Heart left ventricle (tissue), 16 donors: ENCODE measurements at regions not wholly inside any gene's neighbourhood (a gene's known extent, or its start where the extent isn't known, plus 50 kb on each side); places are given as distances from the start of the nearest gene placed in this dataset.

ENCODE experiments used
- ATAC-seq, 4 donors: fragments of 200-7000 bp; cut with Tn5 transposase; one replicate each; pipeline ENCODE4 v1.9.1; 2020 to 2022; ENCODE audit warnings: moderate library complexity in 4 of 4, mild to moderate bottlenecking in 3 of 4, moderate number of reproducible peaks in 1 of 4
- DNase-seq, 5 donors: peaks; one replicate each; pipeline ENCODE4 v3.0.0-alpha.2; 2020
- H3K27ac ChIP-seq, 12 donors: fragments of 200-600 bp; sonication (generic) in 4 of 12; one replicate each; pipeline versions ENCODE4 v1.5.0 to v1.8.0; 2016 to 2022; ENCODE audit warnings: mild to moderate bottlenecking in 2 of 12
- H3K27me3 ChIP-seq, 9 donors: fragments of 200-600 bp; sonication (generic) in 2 of 9; one replicate each; pipeline versions ENCODE4 v1.5.1 to v1.8.0; 2016 to 2022; ENCODE audit warnings: mild to moderate bottlenecking in 3 of 9
- H3K36me3 ChIP-seq, 9 donors: fragments of 200-600 bp; sonication (generic) in 2 of 9; one replicate each; pipeline versions ENCODE4 v1.5.0 to v1.8.0; 2018 to 2022; ENCODE audit warnings: mild to moderate bottlenecking in 2 of 9
- H3K4me1 ChIP-seq, 12 donors: fragments of 200-600 bp; sonication (generic) in 4 of 12; one replicate each; pipeline versions ENCODE4 v1.5.0 to v1.8.0; 2016 to 2022; ENCODE audit warnings: mild to moderate bottlenecking in 3 of 12
- H3K4me3 ChIP-seq, 12 donors: fragments of 200-600 bp; sonication (generic) in 4 of 12; one replicate each; pipeline versions ENCODE4 v1.5.0 to v1.8.0; 2017 to 2022; ENCODE audit warnings: mild to moderate bottlenecking in 9 of 12, moderate library complexity in 4 of 12
- H3K9me3 ChIP-seq, 12 donors: fragments of 200-600 bp; sonication (generic) in 4 of 12; one replicate each; pipeline versions ENCODE4 v1.5.0 to v1.8.0; 2016 to 2022; ENCODE audit warnings: mild to moderate bottlenecking in 1 of 12
- CTCF ChIP-seq, 12 donors: fragments of 200-600 bp; sonication (generic) in 4 of 12; IDR thresholded peaks; one replicate each; pipeline versions ENCODE4 v1.5.0 to v1.8.0; 2018 to 2022; ENCODE audit warnings: antibody characterized with exemption in 12 of 12, mild to moderate bottlenecking in 5 of 12
- POLR2A ChIP-seq, 2 donors: fragments of 450-650 bp; IDR thresholded peaks; one replicate each; pipeline ENCODE4 v1.6.1; 2017; ENCODE audit warnings: antibody characterized with exemption in 2 of 2, mild to moderate bottlenecking in 2 of 2, moderate library complexity in 2 of 2
- WGBS, 4 donors: extraction: QIAGEN DNeasy Blood & Tissue Kit in 2 of 4; methylation state at CpG; one replicate each; pipeline versions ENCODE4 v1.1.5 to v1.1.7; 2013 to 2018; 5-methylcytosine and 5-hydroxymethylcytosine counted together
- intact Hi-C, 10 donors: fragments of 100-400 bp; cut with DNase I; formaldehyde crosslinking; loops; one replicate each; pipeline versions ENCODE4 v1.11.1 to v1.14.2; 2022
- donor health status: ischemic (EF 13 %, LVEDD 7.1; RV severe dilation, severe dysfunction).
- donor health status: healthy with polysubstance abuse.
- donor health status: DM: no; HTN: yes; CAD: no.
- donor health status: DM: no; HTN: no; CAD: no.
- donor health status: ischemic (EF 25% LVEDD 6.9; RV normal size, moderate dysfunction).
- donor health status: ischemic (EF 25% LVEDD 5.7; RV mildly dilated, moderate dysfunction).
- donor health status: healthy.
- donor health status: DM: yes; HTN: yes; CAD: no.
- donor health status: ischemic (EF 35%, LVEDD 5.7; RV mildly dilated, moderate dysfunction).
- donor health status: nonischemic (EF 11% LVEDD 7.7; RV severe dilation, severe dysfunction).
- donor health status: DM: yes; HTN: yes; CAD: no.
- donor health status: PGD.
- donor health status: ischemic (EF 29% LVEDD 5.4; RV normal size, mild dysfunction).
- donor health status: nonischemic (EF 23%, LVEDD 6.1; RV moderate dilation, normal function).

GRCh38 chr2:76461431-76461830 lies 750.7 kb upstream of the GCFC2 start:
- Histone ChIP-seq H3K4me3 (no peak overlapping the region), H3K27ac (no peak overlapping the region), H3K36me3 (no peaks in the 10 kb centered on the region), H3K9me3 (no peaks in the 10 kb centered on the region), H3K4me1 (no peaks in the 10 kb centered on the region), H3K27me3 (no peaks in the 10 kb centered on the region)
- DNase-seq (no peak), ATAC-seq (no peak)
- WGBS, 4 donors = 67 to 77% (median 74%) methylated on average over 4 of the region's 4 CpGs
- intact Hi-C loops = loop anchor here in 1 of 10 donors (10.0 kb wide), 1 partner anchor 267 kb away; no protein-coding TSS in a partner anchor
- no peak for TF ChIP-seq CTCF (IDR thresholded peaks at IDR 0.05)
- no peak for TF ChIP-seq POLR2A (IDR thresholded peaks at IDR 0.05)

GRCh38 chr2:76455910-76456309 lies 745.2 kb upstream of the GCFC2 start:
- Histone ChIP-seq H3K9me3 (no peaks in the 10 kb centered on the region), H3K4me3 (no peak overlapping the region), H3K27me3 (no peaks in the 10 kb centered on the region), H3K4me1 (no peaks in the 10 kb centered on the region), H3K36me3 (no peaks in the 10 kb centered on the region), H3K27ac (no peak overlapping the region)
- 65 to 92% (median 76%) methylated on average over 2 of the region's 2 CpGs for whole genome bisulfite sequencing, 4 donors
- ATAC-seq (no peak), DNase-seq (no peak)
- intact Hi-C loops = no loop called here
- TF ChIP-seq CTCF (IDR thresholded peaks at IDR 0.05) (no peak), POLR2A (IDR thresholded peaks at IDR 0.05) (no peak)

- Histone ChIP-seq H3K4me3 (no peak overlapping the region), H3K27ac (no peak overlapping the region), H3K36me3 (no peaks in the 10 kb centered on the region), H3K9me3 (no peaks in the 10 kb centered on the region), H3K4me1 (no peaks in the 10 kb centered on the region), H3K27me3 (no peaks in the 10 kb centered on the region)
- intact Hi-C loops = no loop called here
- no peak for TF ChIP-seq POLR2A (IDR thresholded peaks at IDR 0.05)
- no peak for TF ChIP-seq CTCF (IDR thresholded peaks at IDR 0.05)
- WGBS, 4 donors = 61 to 74% (median 70%) methylated on average over 1 of the region's 1 CpG
- ATAC-seq (no peak), DNase-seq (no peak)
These were observed 739.3 kb upstream of the GCFC2 start for GRCh38 chr2:76450024-76450475.

GRCh38 chr2:76448956-76449355 lies 738.2 kb upstream of the GCFC2 start:
- H3K4me1 ChIP-seq = no peaks in the 10 kb centered on the region
- no peaks in the 10 kb centered on the region for H3K9me3 ChIP-seq
- no peaks in the 10 kb centered on the region for H3K36me3 ChIP-seq
- DNase-seq (no peak), ATAC-seq (no peak)
- no peak overlapping the region for H3K27ac ChIP-seq
- H3K27me3 ChIP-seq = no peaks in the 10 kb centered on the region
- intact Hi-C loops = no loop called here
- TF ChIP-seq POLR2A (IDR thresholded peaks at IDR 0.05) (no peak), CTCF (IDR thresholded peaks at IDR 0.05) (no peak)
- no peak overlapping the region for H3K4me3 ChIP-seq
- 91 to 100% (median 96%) methylated on average over 1 of the region's 1 CpG for WGBS, 4 donors
